ENCODE measurements at regions not wholly inside any gene's neighbourhood (a gene's known extent, or its start where the extent isn't known, plus 50 kb on each side); places are given as distances from the start of the nearest gene placed in this dataset.

DNA sequence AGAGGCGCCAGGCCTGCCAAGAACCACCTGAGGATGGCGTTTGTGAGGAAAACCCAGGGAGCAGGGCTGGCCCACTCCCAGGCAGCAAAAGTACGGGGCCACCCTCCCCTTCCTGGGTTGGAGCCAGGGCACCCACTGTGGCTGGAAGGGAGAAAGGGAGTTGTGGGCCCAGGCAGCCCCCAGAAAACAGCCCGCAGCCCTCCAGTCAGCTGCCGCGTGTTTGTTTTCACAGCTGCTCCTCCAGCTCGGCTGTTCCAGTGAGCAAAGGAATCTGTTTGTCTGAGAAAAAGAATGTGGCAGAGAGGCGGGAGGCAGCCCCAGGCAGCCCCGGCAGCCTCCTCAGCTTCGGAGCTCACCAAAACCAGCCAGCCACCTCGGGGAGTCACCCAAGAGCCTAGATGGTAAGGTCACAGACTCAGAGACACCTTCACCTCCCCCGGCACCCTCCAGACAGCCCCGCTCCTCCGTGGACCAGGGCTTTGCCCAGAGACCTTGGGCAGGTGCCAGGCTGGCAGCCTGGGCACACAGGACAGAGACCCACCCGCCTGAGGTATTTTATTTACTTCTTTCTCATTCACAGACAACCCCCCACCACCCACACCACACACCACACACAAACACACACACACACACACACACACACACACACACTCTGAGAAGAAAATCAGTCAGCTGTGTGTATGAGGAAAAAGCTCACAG, 338.1 kb downstream of the BCOR start:
- TF ChIP-seq, protein P1, sequence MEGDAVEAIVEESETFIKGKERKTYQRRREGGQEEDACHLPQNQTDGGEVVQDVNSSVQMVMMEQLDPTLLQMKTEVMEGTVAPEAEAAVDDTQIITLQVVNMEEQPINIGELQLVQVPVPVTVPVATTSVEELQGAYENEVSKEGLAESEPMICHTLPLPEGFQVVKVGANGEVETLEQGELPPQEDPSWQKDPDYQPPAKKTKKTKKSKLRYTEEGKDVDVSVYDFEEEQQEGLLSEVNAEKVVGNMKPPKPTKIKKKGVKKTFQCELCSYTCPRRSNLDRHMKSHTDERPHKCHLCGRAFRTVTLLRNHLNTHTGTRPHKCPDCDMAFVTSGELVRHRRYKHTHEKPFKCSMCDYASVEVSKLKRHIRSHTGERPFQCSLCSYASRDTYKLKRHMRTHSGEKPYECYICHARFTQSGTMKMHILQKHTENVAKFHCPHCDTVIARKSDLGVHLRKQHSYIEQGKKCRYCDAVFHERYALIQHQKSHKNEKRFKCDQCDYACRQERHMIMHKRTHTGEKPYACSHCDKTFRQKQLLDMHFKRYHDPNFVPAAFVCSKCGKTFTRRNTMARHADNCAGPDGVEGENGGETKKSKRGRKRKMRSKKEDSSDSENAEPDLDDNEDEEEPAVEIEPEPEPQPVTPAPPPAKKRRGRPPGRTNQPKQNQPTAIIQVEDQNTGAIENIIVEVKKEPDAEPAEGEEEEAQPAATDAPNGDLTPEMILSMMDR (conservative IDR thresholded peaks at IDR 0.05; ENCODE audit: low read depth, low read length) = no peak
- TF ChIP-seq NFE2L2 (IDR thresholded peaks at IDR 0.05; ENCODE audit: low read depth, low read length) (no peak), RAD21 (IDR thresholded peaks at IDR 0.05; ENCODE audit: low read length) (no peak), POLR2A (IDR thresholded peaks at IDR 0.05; ENCODE audit: low read depth, low read length) (no peak)

Data from IMR-90 (cell line).